ENCODE measurements at regions not wholly inside any gene's neighbourhood (a gene's known extent, or its start where the extent isn't known, plus 50 kb on each side); places are given as distances from the start of the nearest gene placed in this dataset.

DNA sequence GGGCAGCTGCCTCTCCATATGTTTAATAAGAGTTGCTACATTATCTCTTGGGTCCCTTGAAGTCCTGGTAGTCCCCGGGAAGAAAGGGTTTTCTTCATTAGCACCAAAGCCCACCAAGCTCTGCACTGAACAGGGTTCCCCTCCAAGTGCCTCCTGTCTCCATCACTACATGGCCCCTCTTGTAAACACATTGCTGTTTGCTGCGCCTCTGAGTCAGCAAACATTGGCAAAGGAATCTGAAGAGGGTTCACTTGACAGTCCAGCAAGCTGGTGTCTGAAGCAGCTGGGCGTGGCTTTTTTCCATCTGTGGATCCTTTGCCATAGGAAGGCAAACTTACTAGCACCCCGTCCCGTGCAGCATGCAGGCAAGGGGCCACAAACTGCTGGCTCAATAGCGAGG lies 82.8 kb downstream of the TEX51 start:
- no peak for DNase-seq (ENCODE audit: low read depth, low spot score)
- H3K9me3 ChIP-seq (replicated peaks; ENCODE audit: control insufficient read depth, insufficient read depth, low read length): no peaks in the 10 kb centered on the region
- intact Hi-C loops (cut with micrococcal nuclease) (no loop called here), dilution Hi-C loops (cut with MboI; ENCODE audit: extremely low pct_ligation_motif_present, low sequenced_read_pairs) (no loop called here)
- no peak overlapping the region for H3K4me2 ChIP-seq (ENCODE audit: insufficient read depth, low read length)
- H3K79me2 ChIP-seq (ENCODE audit: control insufficient read depth, insufficient read depth, low read length): no peaks in the 10 kb centered on the region
- H3K9me1 ChIP-seq (replicated peaks; ENCODE audit: control insufficient read depth, extremely low read depth, insufficient read depth, low read length): no peaks in the 10 kb centered on the region
- no peaks in the 10 kb centered on the region for H3K4me1 ChIP-seq (ENCODE audit: control insufficient read depth, extremely low read depth, insufficient read depth, low read length)
- ChIA-PET CTCF (interaction anchor here (0.8 kb wide), 1 partner anchor 10 kb away, joined by 4 read pairs; no protein-coding TSS in a partner anchor), POLR2A (no interaction called here)
- FAIRE-seq: no peak
- no TSS peak for BruUV-seq (replicated peaks)
- H2AFZ ChIP-seq (ENCODE audit: low read depth, low read length): no peak overlapping the region
- TF ChIP-seq, protein P1, sequence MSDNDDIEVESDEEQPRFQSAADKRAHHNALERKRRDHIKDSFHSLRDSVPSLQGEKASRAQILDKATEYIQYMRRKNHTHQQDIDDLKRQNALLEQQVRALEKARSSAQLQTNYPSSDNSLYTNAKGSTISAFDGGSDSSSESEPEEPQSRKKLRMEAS (IDR thresholded peaks at IDR 0.05; ENCODE audit: insufficient read depth, insufficient read length): no peak
- TF ChIP-seq JUN (IDR thresholded peaks at IDR 0.05; ENCODE audit: borderline replicate concordance, insufficient read depth, insufficient read length, low read depth) (no peak), MYC (IDR thresholded peaks at IDR 0.05; ENCODE audit: low read depth, low read length) (no peak), FOS (IDR thresholded peaks at IDR 0.05; ENCODE audit: borderline replicate concordance, insufficient read depth, low read length) (no peak), EZH2 (IDR thresholded peaks at IDR 0.05; ENCODE audit: borderline replicate concordance, low read depth, low read length, severe bottlenecking) (no peak), GATA2 (IDR thresholded peaks at IDR 0.05; ENCODE audit: insufficient read depth, insufficient read length, low read depth, low read length) (no peak)
- no peak overlapping the region for H3K9ac ChIP-seq (replicated peaks; ENCODE audit: extremely low read depth, insufficient read depth, low read length)
- no peaks in the 10 kb centered on the region for H3K27me3 ChIP-seq (ENCODE audit: control insufficient read depth in 2 of 2, insufficient read depth in 2 of 2, low read length in 2 of 2)
- H3K27ac ChIP-seq (ENCODE audit: insufficient read depth, low read depth, low read length): no peak overlapping the region
- no peak overlapping the region for H3K4me3 ChIP-seq (replicated peaks in 1 of 3; ENCODE audit: insufficient read depth in 1 of 3, low read depth in 1 of 3, low read length in 3 of 3)
- H3K36me3 ChIP-seq (ENCODE audit: control insufficient read depth in 2 of 2, extremely low read depth in 1 of 2, insufficient read depth in 2 of 2, low read length in 2 of 2): no peaks in the 10 kb centered on the region
- no peaks in the 10 kb centered on the region for H4K20me1 ChIP-seq (replicated peaks; ENCODE audit: control insufficient read depth, extremely low read depth, insufficient read depth, low read length)

DNA sequence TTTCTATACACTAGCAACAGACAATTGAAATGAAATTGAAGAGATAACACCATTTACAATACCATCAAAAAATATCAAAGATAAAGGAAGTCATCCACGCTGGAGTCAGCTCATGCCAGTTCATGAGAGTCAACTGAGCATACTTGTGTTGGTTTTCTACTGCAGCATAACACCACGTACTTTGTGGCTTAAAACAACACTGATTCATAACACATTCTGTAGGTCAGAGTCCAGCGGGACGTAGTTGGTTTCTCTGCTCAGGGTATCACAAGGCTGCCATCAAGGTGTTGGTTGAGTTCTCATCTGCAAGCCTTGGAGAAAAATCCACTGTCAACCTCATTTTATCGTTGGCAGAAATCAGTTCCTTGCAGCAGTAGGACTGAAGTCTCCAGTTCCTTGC lies 84.2 kb downstream of the TEX51 start:
- intact Hi-C loops (cut with micrococcal nuclease): no loop called here
- CTCF ChIA-PET: no interaction called here
- no TSS peak for BruUV-seq (replicated peaks)

More for the DNA sequence above, 84.2 kb downstream of the TEX51 start:
- DNase-seq (ENCODE audit: low read depth, low spot score) (no peak), FAIRE-seq (no peak)
- H3K4me3 ChIP-seq (replicated peaks in 1 of 3; ENCODE audit: insufficient read depth in 1 of 3, low read depth in 1 of 3, low read length in 3 of 3): no peak overlapping the region
- no peaks in the 10 kb centered on the region for H3K79me2 ChIP-seq (ENCODE audit: control insufficient read depth, insufficient read depth, low read length)
- TF ChIP-seq EZH2 (IDR thresholded peaks at IDR 0.05; ENCODE audit: borderline replicate concordance, low read depth, low read length, severe bottlenecking): no peak
- TF ChIP-seq GATA2 (IDR thresholded peaks at IDR 0.05; ENCODE audit: insufficient read depth, insufficient read length, low read depth, low read length): no peak
- no peak for TF ChIP-seq FOS (IDR thresholded peaks at IDR 0.05; ENCODE audit: borderline replicate concordance, insufficient read depth, low read length)
- TF ChIP-seq, protein P2, sequence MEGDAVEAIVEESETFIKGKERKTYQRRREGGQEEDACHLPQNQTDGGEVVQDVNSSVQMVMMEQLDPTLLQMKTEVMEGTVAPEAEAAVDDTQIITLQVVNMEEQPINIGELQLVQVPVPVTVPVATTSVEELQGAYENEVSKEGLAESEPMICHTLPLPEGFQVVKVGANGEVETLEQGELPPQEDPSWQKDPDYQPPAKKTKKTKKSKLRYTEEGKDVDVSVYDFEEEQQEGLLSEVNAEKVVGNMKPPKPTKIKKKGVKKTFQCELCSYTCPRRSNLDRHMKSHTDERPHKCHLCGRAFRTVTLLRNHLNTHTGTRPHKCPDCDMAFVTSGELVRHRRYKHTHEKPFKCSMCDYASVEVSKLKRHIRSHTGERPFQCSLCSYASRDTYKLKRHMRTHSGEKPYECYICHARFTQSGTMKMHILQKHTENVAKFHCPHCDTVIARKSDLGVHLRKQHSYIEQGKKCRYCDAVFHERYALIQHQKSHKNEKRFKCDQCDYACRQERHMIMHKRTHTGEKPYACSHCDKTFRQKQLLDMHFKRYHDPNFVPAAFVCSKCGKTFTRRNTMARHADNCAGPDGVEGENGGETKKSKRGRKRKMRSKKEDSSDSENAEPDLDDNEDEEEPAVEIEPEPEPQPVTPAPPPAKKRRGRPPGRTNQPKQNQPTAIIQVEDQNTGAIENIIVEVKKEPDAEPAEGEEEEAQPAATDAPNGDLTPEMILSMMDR (IDR thresholded peaks at IDR 0.05; ENCODE audit: extremely low read depth in 1 of 2, insufficient read depth in 1 of 2, low read depth in 1 of 2, low read length in 2 of 2): no peak
- no peak for TF ChIP-seq POLR2AphosphoS5 (IDR thresholded peaks at IDR 0.05; ENCODE audit: insufficient read depth, low read depth, low read length)
- no peak for TF ChIP-seq MYC (IDR thresholded peaks at IDR 0.05; ENCODE audit: low read depth, low read length)
- TF ChIP-seq, protein P1 (IDR thresholded peaks at IDR 0.05; ENCODE audit: insufficient read depth, insufficient read length): no peak
- H3K4me2 ChIP-seq (ENCODE audit: insufficient read depth, low read length): no peak overlapping the region
- H2AFZ ChIP-seq (ENCODE audit: low read depth, low read length): no peak overlapping the region
- no peaks in the 10 kb centered on the region for H3K9me3 ChIP-seq (replicated peaks; ENCODE audit: control insufficient read depth, insufficient read depth, low read length)
- POLR2A ChIA-PET: no interaction called here
- no peaks in the 10 kb centered on the region for H4K20me1 ChIP-seq (replicated peaks; ENCODE audit: control insufficient read depth, extremely low read depth, insufficient read depth, low read length)
- no peaks in the 10 kb centered on the region for H3K9me1 ChIP-seq (replicated peaks; ENCODE audit: control insufficient read depth, extremely low read depth, insufficient read depth, low read length)
- dilution Hi-C loops (cut with MboI; ENCODE audit: extremely low pct_ligation_motif_present, low sequenced_read_pairs): no loop called here
- no peaks in the 10 kb centered on the region for H3K4me1 ChIP-seq (ENCODE audit: control insufficient read depth, extremely low read depth, insufficient read depth, low read length)
- H3K36me3 ChIP-seq (ENCODE audit: control insufficient read depth in 2 of 2, extremely low read depth in 1 of 2, insufficient read depth in 2 of 2, low read length in 2 of 2): no peaks in the 10 kb centered on the region
- H3K27ac ChIP-seq (ENCODE audit: insufficient read depth, low read depth, low read length): no peak overlapping the region
- no peak overlapping the region for H3K9ac ChIP-seq (replicated peaks; ENCODE audit: extremely low read depth, insufficient read depth, low read length)
- H3K27me3 ChIP-seq (ENCODE audit: control insufficient read depth in 2 of 2, insufficient read depth in 2 of 2, low read length in 2 of 2): no peaks in the 10 kb centered on the region
